ENCODE measurements at regions not wholly inside any gene's neighbourhood (a gene's known extent, or its start where the extent isn't known, plus 50 kb on each side); places are given as distances from the start of the nearest gene placed in this dataset.

- intact Hi-C loops (cut with DNase I): no loop called here
- H3K4me1 ChIP-seq: peaks cover 13% of the 10 kb centered on the region
- TF ChIP-seq POLR2A (IDR thresholded peaks at IDR 0.05) (no peak), CTCF (IDR thresholded peaks at IDR 0.05) (no peak), POLR2AphosphoS5 (IDR thresholded peaks at IDR 0.05; ENCODE audit: insufficient read depth in 1 of 2, low read depth in 1 of 2) (no peak)
- no peaks in the 10 kb centered on the region for H3K9me3 ChIP-seq
- H3K36me3 ChIP-seq: no peaks in the 10 kb centered on the region
- H3K27me3 ChIP-seq: no peaks in the 10 kb centered on the region
- DNase-seq (ENCODE audit: extremely low spot score in 2 of 2): no peak
- H3K27ac ChIP-seq: no peak overlapping the region
- H3K4me3 ChIP-seq: no peak overlapping the region
Measured at GRCh38 chr10:44805466-44806210, 105.5 kb upstream of the TMEM72 start.

- Histone ChIP-seq H3K27me3 (no peaks in the 10 kb centered on the region), H3K4me3 (no peak overlapping the region), H3K27ac (no peak overlapping the region), H3K4me1 (peaks cover 13% of the 10 kb centered on the region), H3K36me3 (no peaks in the 10 kb centered on the region), H3K9me3 (no peaks in the 10 kb centered on the region)
- intact Hi-C loops (cut with DNase I): no loop called here
- DNase-seq (ENCODE audit: extremely low spot score in 2 of 2): no peak
- TF ChIP-seq CTCF (IDR thresholded peaks at IDR 0.05) (no peak), POLR2A (IDR thresholded peaks at IDR 0.05) (no peak), POLR2AphosphoS5 (IDR thresholded peaks at IDR 0.05; ENCODE audit: insufficient read depth in 1 of 2, low read depth in 1 of 2) (no peak)
Measured at GRCh38 chr10:44806950-44807349, 104.2 kb upstream of the TMEM72 start.

DNA sequence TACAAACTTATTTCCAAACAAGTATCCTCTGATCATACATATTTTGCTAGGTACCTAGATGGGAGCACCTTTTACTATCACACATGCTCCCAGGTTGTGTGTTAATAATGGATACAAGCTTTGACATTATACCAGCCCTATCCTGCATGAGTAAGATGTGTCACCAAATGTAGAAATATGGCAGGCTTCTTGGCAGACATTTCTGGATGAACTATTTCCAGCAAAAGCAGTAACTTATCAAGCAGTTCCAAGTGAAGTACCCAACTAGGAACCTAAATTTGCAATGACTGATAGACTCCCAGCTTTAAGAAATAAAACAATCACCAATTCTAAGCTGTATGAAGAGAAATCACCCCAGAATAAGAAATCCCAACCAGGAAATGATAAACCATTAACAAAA lies 103.7 kb upstream of the TMEM72 start:
- TF ChIP-seq POLR2A (IDR thresholded peaks at IDR 0.05): no peak
- no peak for TF ChIP-seq POLR2AphosphoS5 (IDR thresholded peaks at IDR 0.05; ENCODE audit: insufficient read depth in 1 of 2, low read depth in 1 of 2)
- no peak for TF ChIP-seq CTCF (IDR thresholded peaks at IDR 0.05)
- H3K4me1 ChIP-seq: peaks cover 13% of the 10 kb centered on the region
- no peak for DNase-seq (ENCODE audit: extremely low spot score in 2 of 2)
- no peaks in the 10 kb centered on the region for H3K27me3 ChIP-seq
- no peaks in the 10 kb centered on the region for H3K9me3 ChIP-seq
- no peak overlapping the region for H3K27ac ChIP-seq
- H3K4me3 ChIP-seq: no peak overlapping the region
- H3K36me3 ChIP-seq: no peaks in the 10 kb centered on the region
- intact Hi-C loops (cut with DNase I): no loop called here

GRCh38 chr10:44809647-44810046 lies 101.5 kb upstream of the TMEM72 start:
- Histone ChIP-seq H3K4me3 (no peak overlapping the region), H3K27me3 (no peaks in the 10 kb centered on the region), H3K4me1 (peaks cover 13% of the 10 kb centered on the region), H3K27ac (no peak overlapping the region), H3K36me3 (no peaks in the 10 kb centered on the region), H3K9me3 (no peaks in the 10 kb centered on the region)
- DNase-seq (ENCODE audit: extremely low spot score in 2 of 2): no peak
- intact Hi-C loops (cut with DNase I): no loop called here
- TF ChIP-seq POLR2A (IDR thresholded peaks at IDR 0.05) (no peak), CTCF (IDR thresholded peaks at IDR 0.05) (no peak), POLR2AphosphoS5 (IDR thresholded peaks at IDR 0.05; ENCODE audit: insufficient read depth in 1 of 2, low read depth in 1 of 2) (no peak)

GRCh38 chr10:44811072-44811471 lies 100.1 kb upstream of the TMEM72 start:
- no peaks in the 10 kb centered on the region for H3K27me3 ChIP-seq
- H3K27ac ChIP-seq: no peak overlapping the region
- intact Hi-C loops (cut with DNase I): no loop called here
- DNase-seq (ENCODE audit: extremely low spot score in 2 of 2): no peak
- H3K4me1 ChIP-seq: peaks cover 13% of the 10 kb centered on the region
- H3K4me3 ChIP-seq: no peak overlapping the region
- no peaks in the 10 kb centered on the region for H3K9me3 ChIP-seq
- no peak for TF ChIP-seq POLR2A (IDR thresholded peaks at IDR 0.05)
- no peak for TF ChIP-seq CTCF (IDR thresholded peaks at IDR 0.05)
- no peak for TF ChIP-seq POLR2AphosphoS5 (IDR thresholded peaks at IDR 0.05; ENCODE audit: insufficient read depth in 1 of 2, low read depth in 1 of 2)
- H3K36me3 ChIP-seq: no peaks in the 10 kb centered on the region

All from vagina (tissue), 2 donors.